ENCODE measurements at regions not wholly inside any gene's neighbourhood (a gene's known extent, or its start where the extent isn't known, plus 50 kb on each side); places are given as distances from the start of the nearest gene placed in this dataset.

DNA sequence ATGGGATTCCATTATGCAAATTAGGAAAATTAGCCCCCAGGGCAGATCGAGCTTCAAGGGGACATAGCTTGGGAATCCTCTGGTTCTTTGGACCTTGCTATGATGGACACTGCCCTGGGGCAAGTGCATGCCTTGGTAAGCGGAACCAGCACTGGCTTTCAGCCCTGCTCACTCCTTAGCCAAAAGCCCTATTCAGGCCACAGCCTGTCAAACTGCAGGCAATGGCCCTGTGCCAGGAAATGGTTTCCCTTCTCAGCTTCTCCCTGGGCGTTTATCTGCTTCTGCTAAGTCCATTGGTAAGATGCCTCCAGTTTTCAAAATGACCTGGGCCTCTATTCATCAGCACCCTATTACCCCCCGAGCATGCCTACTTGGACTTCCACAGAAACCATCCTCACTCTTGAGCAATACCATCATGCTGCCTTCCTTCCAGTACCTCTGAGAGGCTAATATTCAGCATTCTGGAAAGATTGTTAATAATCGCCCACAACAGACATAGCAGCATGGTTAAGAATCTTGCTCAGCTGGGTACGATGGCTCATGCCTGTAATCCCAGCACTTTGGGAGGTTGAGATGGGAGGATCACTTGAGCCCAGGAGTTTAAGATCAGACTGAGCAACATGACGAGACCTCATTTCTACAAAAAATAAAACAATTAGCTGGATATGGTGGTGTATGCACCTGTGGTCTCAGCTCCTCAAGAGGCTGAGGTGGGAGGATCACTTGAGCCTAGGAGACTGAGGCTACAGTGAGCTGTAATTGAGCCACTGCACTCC, 918.6 kb upstream of the AUTS2 start:
- intact Hi-C loops (cut with DNase I) = no loop called here
- no peak for TF ChIP-seq CTCF (IDR thresholded peaks at IDR 0.05)
- no peak for DNase-seq

DNA sequence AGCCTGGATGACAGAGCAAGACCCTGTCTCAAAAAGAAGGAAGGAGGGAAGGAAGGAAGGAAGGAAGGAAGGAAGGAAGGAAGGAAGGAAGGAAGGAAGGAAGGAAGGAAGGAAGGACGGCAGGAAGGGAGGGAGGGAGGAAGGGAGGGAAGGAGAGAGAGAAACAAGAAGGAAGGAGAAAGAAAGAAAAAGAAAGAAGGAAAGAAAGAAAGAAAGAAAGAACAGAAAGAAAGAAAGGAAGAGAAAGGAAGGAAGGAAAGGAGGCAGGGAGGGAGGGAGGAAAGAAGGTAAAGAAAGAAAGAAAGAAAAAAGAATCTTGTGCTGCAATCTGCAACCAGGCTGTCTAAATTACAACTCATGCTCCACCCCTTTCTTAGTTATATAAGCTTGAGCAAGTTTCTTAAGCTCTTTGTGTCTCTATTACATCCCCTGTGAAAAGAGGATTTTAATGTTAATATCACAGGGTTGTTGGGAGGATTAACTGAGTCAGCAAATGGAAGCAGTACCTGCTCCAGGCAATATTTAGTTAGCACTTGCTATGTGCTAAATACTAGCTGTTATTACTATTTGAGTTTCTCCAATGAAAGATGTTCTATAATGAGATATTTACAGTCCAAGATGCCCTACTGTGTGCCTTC, 917.9 kb upstream of the AUTS2 start:
- H3K27ac ChIP-seq = no peak overlapping the region
- H3K36me3 ChIP-seq = no peaks in the 10 kb centered on the region
- intact Hi-C loops (cut with DNase I) = no loop called here
- ATAC-seq = no peak
- H3K4me1 ChIP-seq = no peaks in the 10 kb centered on the region
- H3K4me3 ChIP-seq = no peak overlapping the region
- no peak for TF ChIP-seq CTCF (IDR thresholded peaks at IDR 0.05)
- no peaks in the 10 kb centered on the region for H3K9me3 ChIP-seq
- H3K27me3 ChIP-seq (ENCODE audit: low read depth) = no peaks in the 10 kb centered on the region
- DNase-seq = no peak

More for the DNA sequence above, 918.6 kb upstream of the AUTS2 start:
- H3K36me3 ChIP-seq = no peaks in the 10 kb centered on the region
- H3K4me1 ChIP-seq = no peaks in the 10 kb centered on the region
- no peak overlapping the region for H3K4me3 ChIP-seq
- H3K9me3 ChIP-seq = no peaks in the 10 kb centered on the region
- no peaks in the 10 kb centered on the region for H3K27me3 ChIP-seq (ENCODE audit: low read depth)
- ATAC-seq = no peak
- H3K27ac ChIP-seq = no peak overlapping the region

DNA sequence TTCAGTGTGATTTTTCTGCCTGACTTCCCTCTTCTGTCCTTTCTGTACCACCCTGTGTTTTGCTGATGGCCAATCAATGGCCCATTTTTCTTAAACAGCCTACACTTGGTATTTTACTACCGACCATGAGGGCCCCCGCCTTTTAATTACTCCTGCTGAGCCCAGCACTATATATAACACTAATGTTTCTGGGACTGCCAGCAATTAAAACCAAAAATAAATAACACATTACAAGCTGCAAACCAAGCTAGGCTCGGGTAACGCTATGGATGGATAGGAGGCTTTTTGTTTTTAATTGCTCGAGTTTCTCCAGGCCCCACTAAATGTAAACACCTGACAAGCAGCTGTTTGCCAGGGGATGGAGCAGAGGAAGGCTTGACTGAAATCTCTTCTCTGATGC, 915.4 kb upstream of the AUTS2 start:
- Histone ChIP-seq H3K4me1 (no peaks in the 10 kb centered on the region), H3K4me3 (no peak overlapping the region), H3K27me3 (ENCODE audit: low read depth) (no peaks in the 10 kb centered on the region), H3K36me3 (no peaks in the 10 kb centered on the region), H3K27ac (no peak overlapping the region), H3K9me3 (no peaks in the 10 kb centered on the region)
- TF ChIP-seq CTCF (IDR thresholded peaks at IDR 0.05) = no peak
- intact Hi-C loops (cut with DNase I) = no loop called here
- ATAC-seq = no peak
- no peak for DNase-seq

- Histone ChIP-seq H3K36me3 (no peaks in the 10 kb centered on the region), H3K27me3 (ENCODE audit: low read depth) (no peaks in the 10 kb centered on the region), H3K4me1 (no peaks in the 10 kb centered on the region), H3K4me3 (no peak overlapping the region), H3K27ac (no peak overlapping the region), H3K9me3 (no peaks in the 10 kb centered on the region)
- DNase-seq (no peak), ATAC-seq (no peak)
- no peak for TF ChIP-seq CTCF (IDR thresholded peaks at IDR 0.05)
- intact Hi-C loops (cut with DNase I) = no loop called here
Observed at GRCh38 chr7:68684246-68684839, 913.9 kb upstream of the AUTS2 start.

DNA sequence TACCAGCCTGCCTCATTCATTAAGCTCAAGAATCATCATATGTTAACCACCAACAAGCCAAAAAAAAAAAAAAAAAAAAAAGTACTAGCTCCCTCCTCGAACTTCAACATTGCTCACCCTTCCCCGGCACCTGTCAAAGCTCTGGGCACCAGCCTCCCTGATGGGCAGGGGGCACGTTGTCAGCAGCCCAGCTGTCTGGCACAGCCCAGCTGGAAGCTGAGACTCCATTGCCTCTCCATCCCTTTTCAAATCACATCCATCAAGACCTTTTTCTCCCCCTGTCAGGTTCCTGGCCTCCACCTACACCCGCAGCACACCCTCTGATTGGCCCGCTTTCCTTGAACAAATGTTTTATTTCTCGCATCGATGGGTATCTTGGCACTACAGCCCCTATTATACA, 913.3 kb upstream of the AUTS2 start:
- ATAC-seq (no peak), DNase-seq (no peak)
- H3K9me3 ChIP-seq = no peaks in the 10 kb centered on the region
- H3K4me1 ChIP-seq = no peaks in the 10 kb centered on the region
- intact Hi-C loops (cut with DNase I) = no loop called here
- H3K36me3 ChIP-seq = no peaks in the 10 kb centered on the region
- no peak overlapping the region for H3K4me3 ChIP-seq
- TF ChIP-seq CTCF (IDR thresholded peaks at IDR 0.05) = no peak
- H3K27me3 ChIP-seq (ENCODE audit: low read depth) = no peaks in the 10 kb centered on the region
- H3K27ac ChIP-seq = no peak overlapping the region

All from lower lobe of right lung (tissue), 2 donors.